Fibroblast of the conjunctiva (primary cell): ENCODE measurements at regions not wholly inside any gene's neighbourhood (a gene's known extent, or its start where the extent isn't known, plus 50 kb on each side); places are given as distances from the start of the nearest gene placed in this dataset.
"Not testable (repeated sequence)": the region's sequence is repeated elsewhere in the genome, so short reads cannot be mapped to it uniquely, and the experiment has no call there.

Experiments used
- DNase-seq: peaks from one replicate; pipeline ENCODE4 v3.0.0-alpha.2; 2010; ENCODE audit warnings: low read depth

- no peak for DNase-seq
Observed at GRCh38 chr19:31445406-31445805, 96.2 kb upstream of the TSHZ3 start.

- peak; percentile 28 for DNase-seq
Observed at GRCh38 chr19:31448221-31448657, 99.0 kb upstream of the TSHZ3 start.

GRCh38 chr19:31449379-31449778 is 100.1 kb upstream of the TSHZ3 start:
- DNase-seq = no peak

DNA sequence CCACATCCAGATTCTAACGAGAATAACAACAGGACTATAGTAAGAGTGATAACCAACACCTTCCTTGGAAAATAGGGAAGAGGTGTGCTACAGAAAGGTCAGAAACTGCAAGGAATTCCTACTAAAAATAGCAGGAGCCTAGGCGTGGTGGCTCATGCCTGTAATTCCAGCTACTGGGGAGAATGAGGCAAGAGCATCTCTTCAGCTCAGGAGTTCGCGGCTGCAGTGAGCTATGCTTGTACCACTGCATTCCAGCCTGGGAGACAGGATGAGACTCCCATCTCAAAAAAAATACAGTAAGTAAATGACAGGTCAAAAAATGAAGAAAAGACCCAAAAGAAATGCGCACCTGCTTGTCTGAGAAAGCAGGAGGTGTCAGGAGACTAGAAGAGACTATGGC is 101.5 kb upstream of the TSHZ3 start:
- DNase-seq = no peak

DNA sequence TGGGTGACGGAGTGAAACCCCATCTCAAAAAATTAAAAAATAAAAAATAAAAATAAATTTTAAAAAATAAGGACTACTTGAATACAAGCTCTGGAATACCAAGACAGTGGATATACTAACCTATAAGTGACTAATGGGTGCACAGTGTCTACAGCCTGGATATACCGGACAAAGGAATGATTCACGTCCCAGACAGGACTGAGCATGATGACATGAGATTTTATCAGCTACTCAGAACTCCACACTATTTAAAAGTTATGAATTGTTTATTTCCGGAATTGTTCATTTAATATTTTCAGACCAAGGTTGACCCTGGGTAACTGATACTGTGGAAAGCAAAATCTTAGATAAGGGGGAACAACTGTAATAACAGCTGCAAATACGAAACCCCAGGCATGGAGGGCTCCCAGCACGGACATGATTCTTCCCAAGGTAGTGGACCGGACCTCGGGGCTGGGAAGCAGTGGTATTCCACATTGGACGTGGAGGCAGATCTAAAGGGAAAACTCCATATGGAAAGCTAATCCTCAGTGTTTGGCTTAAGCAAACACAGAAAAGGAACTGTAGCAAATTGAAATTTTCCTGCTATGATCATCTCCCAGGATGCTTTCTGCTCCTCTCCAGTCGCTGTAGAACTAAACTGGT is 102.6 kb upstream of the TSHZ3 start:
- no peak for DNase-seq

- DNase-seq = no peak
Observed at GRCh38 chr19:31459430-31459829, 110.2 kb upstream of the TSHZ3 start.

DNA sequence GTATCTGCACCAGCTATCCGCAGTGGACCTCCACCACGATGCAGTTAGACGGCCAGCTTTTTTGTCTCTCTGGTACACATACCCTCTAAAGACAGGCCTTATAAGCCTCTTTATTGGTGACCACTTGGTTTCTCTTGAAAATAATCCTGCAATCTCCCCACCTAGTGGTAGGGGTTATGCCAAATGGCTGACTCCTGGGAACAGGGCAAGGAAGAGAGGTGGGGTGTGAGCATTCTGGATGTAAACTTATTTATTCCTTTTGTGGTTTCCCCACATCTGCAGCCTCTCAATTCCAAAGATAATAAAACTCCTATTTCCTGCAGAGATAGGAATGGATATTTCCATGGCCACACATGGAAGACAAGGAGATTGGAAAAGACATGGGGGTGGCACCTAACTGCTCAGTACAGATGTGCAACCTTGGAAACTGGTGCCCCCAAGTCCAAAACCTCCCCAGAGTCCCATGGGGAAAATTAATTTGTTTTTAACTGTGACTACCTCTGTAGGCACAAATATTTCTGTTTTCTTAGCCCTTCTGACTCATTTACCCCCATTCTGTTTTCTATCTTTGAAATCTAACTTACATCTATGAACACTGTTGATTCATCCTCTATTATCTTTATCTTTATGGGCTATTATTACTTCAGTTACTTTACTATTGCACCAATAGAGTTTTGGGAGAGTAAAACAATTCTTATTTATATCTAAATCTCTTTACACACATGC is 112.7 kb upstream of the TSHZ3 start:
- no peak for DNase-seq

GRCh38 chr19:31470229-31470939 is 121.1 kb upstream of the TSHZ3 start:
- no peak for DNase-seq

DNA sequence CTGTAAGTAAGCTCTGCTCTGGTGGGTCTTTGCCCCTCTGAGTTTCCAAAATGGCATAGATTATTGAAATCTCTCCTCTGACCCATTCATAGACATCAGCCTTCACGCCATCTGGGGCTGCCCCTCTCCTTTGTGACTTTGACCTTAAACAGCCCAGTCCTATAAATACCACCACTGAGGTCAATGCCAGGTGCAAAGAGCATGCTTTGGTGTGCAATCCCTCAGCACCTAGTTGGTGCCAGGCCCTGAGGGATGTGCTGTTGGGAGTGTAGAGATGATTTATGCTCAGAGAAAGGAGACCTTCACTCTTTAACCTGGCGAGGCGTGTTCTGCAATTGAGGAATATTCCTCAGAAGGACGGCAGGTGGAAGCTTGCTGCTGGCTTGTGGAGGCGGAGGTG is 121.7 kb upstream of the TSHZ3 start:
- DNase-seq = no peak

DNA sequence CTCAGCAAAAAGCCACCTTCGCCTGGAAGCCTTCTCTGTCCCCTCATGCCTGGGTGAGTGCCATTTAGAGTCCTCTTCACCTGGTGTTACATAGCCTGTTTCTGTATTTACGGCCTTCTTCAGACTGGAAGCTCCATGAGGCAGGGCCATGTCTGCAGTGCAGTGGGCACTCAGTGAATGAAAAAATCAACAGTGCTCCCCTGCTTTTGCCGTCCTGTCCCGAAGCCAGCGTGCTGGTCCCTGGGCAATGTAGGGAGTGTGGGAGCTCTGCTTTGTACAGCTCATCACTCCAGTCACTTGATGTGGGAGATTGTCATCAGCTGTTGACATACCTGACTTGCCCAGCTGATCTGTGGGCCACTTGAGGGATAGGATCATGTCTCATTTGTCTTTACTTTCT is 129.0 kb upstream of the TSHZ3 start:
- DNase-seq = no peak

GRCh38 chr19:31483226-31483857 is 134.1 kb upstream of the TSHZ3 start:
- DNase-seq = no peak

GRCh38 chr19:31484858-31485410 is 135.7 kb upstream of the TSHZ3 start:
- DNase-seq = not testable (repeated sequence)

- DNase-seq = no peak
Observed at GRCh38 chr19:31485472-31485871, 136.2 kb upstream of the TSHZ3 start.

GRCh38 chr19:31491242-31491641 is 142.0 kb upstream of the TSHZ3 start:
- no peak for DNase-seq

DNA sequence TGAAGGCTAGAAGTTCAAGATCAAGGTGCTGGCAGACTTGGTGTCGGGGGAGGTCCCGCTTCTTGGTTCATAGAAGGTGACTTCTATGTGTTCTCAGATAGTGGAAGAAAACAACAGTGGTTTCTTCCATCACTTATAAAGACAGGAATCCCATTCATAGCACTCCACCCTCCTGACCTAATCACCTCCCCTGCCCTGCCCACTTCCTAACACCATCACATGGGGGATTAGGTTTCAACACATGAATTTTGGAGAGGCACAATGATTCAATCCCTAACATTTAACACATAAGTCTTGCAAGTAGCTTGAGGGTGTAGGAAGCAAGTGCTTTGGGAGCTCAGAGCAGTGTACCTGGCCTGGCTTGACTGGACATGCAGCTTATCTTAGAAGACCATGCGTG is 142.8 kb upstream of the TSHZ3 start:
- DNase-seq = no peak

- no peak for DNase-seq
Observed at GRCh38 chr19:31496076-31496475, 146.8 kb upstream of the TSHZ3 start.

DNA sequence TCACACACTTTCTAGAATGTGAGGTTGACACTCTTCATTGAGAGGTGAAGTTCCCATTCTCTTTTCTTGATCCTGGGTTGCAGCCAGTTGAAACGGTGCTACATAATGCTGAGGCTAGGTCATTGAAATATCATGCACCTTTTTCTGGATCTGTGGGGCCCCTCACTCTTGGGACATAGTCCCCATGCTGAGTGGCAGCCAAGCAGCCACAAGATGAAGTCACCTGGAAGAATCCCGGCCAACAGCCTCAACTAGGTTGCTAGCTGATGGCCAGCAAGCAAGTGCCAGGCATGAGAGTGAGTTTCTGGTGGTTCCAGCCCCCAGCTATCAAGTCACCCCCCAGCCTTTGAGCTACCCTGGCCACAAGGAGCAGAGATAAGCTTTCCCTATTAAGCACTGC is 148.5 kb upstream of the TSHZ3 start:
- DNase-seq = no peak

DNA sequence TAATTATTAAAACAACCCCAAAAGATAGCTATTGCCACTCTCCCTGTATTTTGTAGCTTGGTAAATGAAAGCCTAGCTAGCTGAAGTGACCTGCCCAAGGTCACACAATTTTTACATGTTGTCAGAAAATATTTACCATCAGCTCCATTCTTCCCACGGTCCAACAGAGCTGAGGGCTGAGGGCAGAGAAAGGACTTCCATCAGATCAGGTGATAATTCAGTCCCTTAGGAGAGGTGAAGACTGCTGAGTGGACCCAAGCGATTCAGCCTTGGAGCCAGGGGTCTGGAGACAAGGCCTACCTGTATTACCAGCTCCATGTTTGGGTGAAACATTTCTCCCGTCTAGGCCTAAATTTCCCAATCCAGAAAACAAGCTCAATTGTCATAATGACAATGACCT is 149.5 kb upstream of the TSHZ3 start:
- no peak for DNase-seq

DNA sequence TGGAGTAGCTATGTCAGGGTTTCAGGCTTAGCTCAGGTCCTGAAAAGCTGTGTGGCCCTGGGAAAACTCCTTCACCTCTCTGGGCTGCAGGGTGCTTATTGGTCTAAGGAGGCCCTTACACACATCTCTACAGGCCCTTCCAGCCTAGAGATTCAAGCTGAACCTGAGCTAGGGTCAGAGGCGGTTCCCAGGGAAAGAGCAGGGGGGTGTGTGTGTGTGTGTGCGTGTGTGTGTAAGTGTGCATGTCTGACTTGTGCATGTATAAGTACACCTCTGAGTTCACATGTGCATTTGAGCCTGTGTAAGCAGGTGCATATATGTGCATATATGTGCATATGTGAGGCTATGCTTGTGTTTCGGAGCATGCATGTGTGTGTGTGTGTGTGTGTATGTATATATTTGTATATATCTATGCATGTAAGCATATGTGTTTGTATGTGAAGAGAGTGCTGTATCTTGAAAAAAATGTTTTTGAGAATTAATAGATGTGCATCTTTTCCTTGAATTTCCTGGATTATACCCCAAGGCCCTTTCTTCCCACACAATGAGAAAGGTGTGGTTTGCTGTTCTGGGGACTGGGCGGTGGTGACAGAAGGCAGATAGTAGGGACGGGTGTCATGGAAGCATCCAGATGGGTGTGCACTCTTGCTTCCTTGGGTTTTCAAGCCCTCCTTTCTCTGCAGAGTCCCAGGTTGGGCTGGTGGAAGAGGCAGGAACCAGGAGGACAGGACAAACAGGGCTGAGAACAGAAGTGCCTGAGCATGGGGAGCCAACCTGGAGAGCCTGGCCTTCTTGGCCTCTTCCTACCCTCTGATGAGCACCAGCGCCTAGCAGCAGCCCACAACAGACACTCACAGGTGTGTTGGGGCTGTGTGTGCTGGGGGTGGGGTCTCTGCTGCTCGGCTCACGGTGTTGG is 150.3 kb upstream of the TSHZ3 start:
- DNase-seq = no peak

DNA sequence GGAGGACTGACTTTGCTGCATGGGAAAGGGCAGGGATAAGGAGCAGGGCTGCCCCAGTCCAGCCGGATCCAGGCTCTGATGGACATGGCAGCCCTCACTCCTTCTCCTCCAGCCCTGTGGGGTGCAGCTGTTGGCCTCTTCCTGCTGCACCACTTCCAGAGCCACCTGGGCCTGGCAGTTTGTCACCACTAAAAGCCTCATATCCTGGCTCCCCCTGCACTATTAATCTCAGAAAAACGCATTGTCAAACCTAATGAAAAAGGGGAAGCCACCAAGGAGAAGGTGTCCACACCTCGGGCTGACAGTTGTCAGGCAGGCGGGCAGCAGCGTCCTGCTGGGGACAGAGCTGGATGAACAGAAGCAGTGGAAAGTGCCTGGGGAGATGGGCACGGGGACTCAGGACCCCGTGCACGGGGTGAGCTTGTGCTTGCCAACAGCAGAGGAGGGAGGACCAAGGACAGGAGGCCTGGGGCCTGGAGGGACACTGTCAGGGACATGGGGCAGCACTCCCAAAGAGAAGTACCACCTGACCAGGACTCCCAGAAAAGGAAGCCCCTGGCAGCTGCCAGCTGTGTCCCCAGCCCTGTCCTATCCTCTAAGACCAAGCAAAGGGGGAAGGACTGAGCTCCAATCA is 151.1 kb upstream of the TSHZ3 start:
- DNase-seq = no peak

- no peak for DNase-seq
Observed at GRCh38 chr19:31500946-31501345, 151.7 kb upstream of the TSHZ3 start.
